Amygdala (tissue), 56 donors: ENCODE measurements at regions not wholly inside any gene's neighbourhood (a gene's known extent, or its start where the extent isn't known, plus 50 kb on each side); places are given as distances from the start of the nearest gene placed in this dataset.
"Not testable (repeated sequence)": the region's sequence is repeated elsewhere in the genome, so short reads cannot be mapped to it uniquely, and the experiment has no call there.

Experiments
- DNase-seq, 56 donors: peaks; one replicate each; lab custom pipeline; 2025; lab: John Stamatoyannopoulos, UW

GRCh38 chr3:66836363-66837152 is 161.5 kb upstream of the KBTBD8 start:
- no peak for DNase-seq

GRCh38 chr3:66838704-66839103 is 159.4 kb upstream of the KBTBD8 start:
- DNase-seq: no peak

- no peak for DNase-seq
Measured at GRCh38 chr3:66839508-66839907, 158.6 kb upstream of the KBTBD8 start.

- DNase-seq: not testable (repeated sequence)
Measured at GRCh38 chr3:66842761-66843464, 155.2 kb upstream of the KBTBD8 start.

- DNase-seq: no peak
Measured at GRCh38 chr3:66851894-66852613, 146.1 kb upstream of the KBTBD8 start.

GRCh38 chr3:66854601-66855151 is 143.4 kb upstream of the KBTBD8 start:
- DNase-seq: no peak

GRCh38 chr3:66856533-66856932 is 141.6 kb upstream of the KBTBD8 start:
- no peak for DNase-seq

- DNase-seq: no peak
Measured at GRCh38 chr3:66858656-66859381, 139.3 kb upstream of the KBTBD8 start.

GRCh38 chr3:66860771-66861170 is 137.3 kb upstream of the KBTBD8 start:
- DNase-seq: no peak

- DNase-seq: no peak
Measured at GRCh38 chr3:66863205-66864111, 134.6 kb upstream of the KBTBD8 start.

- DNase-seq: no peak
Measured at GRCh38 chr3:66884659-66885058, 113.4 kb upstream of the KBTBD8 start.

GRCh38 chr3:66885326-66886000 is 112.6 kb upstream of the KBTBD8 start:
- DNase-seq: no peak

GRCh38 chr3:66889750-66890494 is 108.2 kb upstream of the KBTBD8 start:
- no peak for DNase-seq

GRCh38 chr3:66898155-66898554 is 100.0 kb upstream of the KBTBD8 start:
- DNase-seq: no peak

- no peak for DNase-seq
Measured at GRCh38 chr3:66904336-66904735, 93.8 kb upstream of the KBTBD8 start.

- no peak for DNase-seq
Measured at GRCh38 chr3:66904831-66905493, 93.1 kb upstream of the KBTBD8 start.

- DNase-seq: no peak
Measured at GRCh38 chr3:66907136-66907535, 91.0 kb upstream of the KBTBD8 start.
